ENCODE measurements at regions not wholly inside any gene's neighbourhood (a gene's known extent, or its start where the extent isn't known, plus 50 kb on each side); places are given as distances from the start of the nearest gene placed in this dataset.

GRCh38 chr2:52861596-52861995 lies 906.0 kb upstream of the CHAC2 start:
- ATAC-seq (no peak), DNase-seq (ENCODE audit: low read depth, low spot score) (no peak), FAIRE-seq (no peak)
- ChIA-PET POLR2A (no interaction called here), RAD21 (ENCODE audit: unreplicated experiment) (no interaction called here), SMC1A (ENCODE audit: uncharacterized antibody, unreplicated experiment) (no interaction called here), CTCF (no interaction called here)
- Histone ChIP-seq H3K79me2 (ENCODE audit: control insufficient read depth, insufficient read depth, low read length) (no peaks in the 10 kb centered on the region), H3K4me3 (no peak overlapping the region), H2AFZ (ENCODE audit: control insufficient read depth, low read depth, low read length) (no peak overlapping the region), H3K9ac (ENCODE audit: control insufficient read depth, insufficient read depth, low read length) (no peak overlapping the region), H3K4me2 (ENCODE audit: control insufficient read depth, insufficient read depth) (no peak overlapping the region), H3K9me3 (replicated peaks; ENCODE audit: control insufficient read depth, insufficient read depth, low read length) (no peaks in the 10 kb centered on the region), H3K36me3 (ENCODE audit: control insufficient read depth in 2 of 2, insufficient read depth in 2 of 2, low read length in 1 of 2) (no peaks in the 10 kb centered on the region), H3K27ac (ENCODE audit: control insufficient read depth, insufficient read depth) (no peak overlapping the region), H3K27me3 (replicated peaks in 1 of 2; ENCODE audit: control insufficient read depth in 2 of 2, insufficient read depth in 2 of 2, low read length in 1 of 2) (no peaks in the 10 kb centered on the region), H3K4me1 (ENCODE audit: control insufficient read depth, insufficient read depth, low read length) (no peaks in the 10 kb centered on the region), H4K20me1 (ENCODE audit: control insufficient read depth, insufficient read depth) (no peaks in the 10 kb centered on the region)
- in situ Hi-C loops (cut with MboI): no loop called here
- TF ChIP-seq IRF3 (IDR thresholded peaks at IDR 0.05) (no peak), NR2C2 (IDR thresholded peaks at IDR 0.05; ENCODE audit: borderline replicate concordance, control insufficient read depth, insufficient read length, low read depth) (no peak)
- WGBS (ENCODE audit: insufficient coverage, insufficient replicate concordance, low lambda C conversion rate, missing lambda C conversion rate): 2% methylated on average over 4 of the region's 4 CpGs
- no TSS peak for BruUV-seq (replicated peaks)
- intact Hi-C loops (cut with micrococcal nuclease; ENCODE audit: unreplicated experiment): no loop called here

GRCh38 chr2:52859065-52859464 lies 908.5 kb upstream of the CHAC2 start:
- Histone ChIP-seq H3K27me3 (replicated peaks in 1 of 2; ENCODE audit: control insufficient read depth in 2 of 2, insufficient read depth in 2 of 2, low read length in 1 of 2) (no peaks in the 10 kb centered on the region), H3K79me2 (ENCODE audit: control insufficient read depth, insufficient read depth, low read length) (no peaks in the 10 kb centered on the region), H3K4me3 (no peak overlapping the region), H3K36me3 (ENCODE audit: control insufficient read depth in 2 of 2, insufficient read depth in 2 of 2, low read length in 1 of 2) (no peaks in the 10 kb centered on the region), H4K20me1 (ENCODE audit: control insufficient read depth, insufficient read depth) (no peaks in the 10 kb centered on the region), H3K27ac (ENCODE audit: control insufficient read depth, insufficient read depth) (no peak overlapping the region), H2AFZ (ENCODE audit: control insufficient read depth, low read depth, low read length) (no peak overlapping the region), H3K9me3 (replicated peaks; ENCODE audit: control insufficient read depth, insufficient read depth, low read length) (no peaks in the 10 kb centered on the region), H3K4me1 (ENCODE audit: control insufficient read depth, insufficient read depth, low read length) (no peaks in the 10 kb centered on the region), H3K9ac (ENCODE audit: control insufficient read depth, insufficient read depth, low read length) (no peak overlapping the region), H3K4me2 (ENCODE audit: control insufficient read depth, insufficient read depth) (no peak overlapping the region)
- WGBS (ENCODE audit: insufficient coverage, insufficient replicate concordance, low lambda C conversion rate, missing lambda C conversion rate): 19% methylated on average over 2 of the region's 2 CpGs
- ATAC-seq: no peak
- FAIRE-seq: no peak
- no TSS peak for BruUV-seq (replicated peaks)
- ChIA-PET RAD21 (ENCODE audit: unreplicated experiment) (no interaction called here), SMC1A (ENCODE audit: uncharacterized antibody, unreplicated experiment) (no interaction called here), CTCF (no interaction called here), POLR2A (interaction anchor here (0.6 kb wide), 1 partner anchor 14 kb away, joined by 3 read pairs; no protein-coding TSS in a partner anchor)
- no peak for DNase-seq (ENCODE audit: low read depth, low spot score)
- intact Hi-C loops (cut with micrococcal nuclease; ENCODE audit: unreplicated experiment) (no loop called here), in situ Hi-C loops (cut with MboI) (no loop called here)
- TF ChIP-seq SREBF1 (IDR thresholded peaks at IDR 0.05; ENCODE audit: low read length) (no peak), DPF2 (IDR thresholded peaks at IDR 0.05) (no peak), POLR2AphosphoS2 (IDR thresholded peaks at IDR 0.05; ENCODE audit: low read depth, low read length) (no peak), NFXL1 (IDR thresholded peaks at IDR 0.05; ENCODE audit: borderline replicate concordance) (no peak), CBX5 (IDR thresholded peaks at IDR 0.05; ENCODE audit: low read depth) (no peak), ZZZ3 (IDR thresholded peaks at IDR 0.05; ENCODE audit: control insufficient read depth, insufficient read length, low read depth) (no peak), SUPT20H (IDR thresholded peaks at IDR 0.05; ENCODE audit: borderline replicate concordance, control insufficient read depth, low read depth, low read length) (no peak), NBN (IDR thresholded peaks at IDR 0.05) (no peak), IRF5 (IDR thresholded peaks at IDR 0.05; ENCODE audit: borderline replicate concordance) (no peak), MYB (IDR thresholded peaks at IDR 0.05; ENCODE audit: borderline replicate concordance, low read depth, low read length) (no peak), NFYB (IDR thresholded peaks at IDR 0.05; ENCODE audit: insufficient read depth, low read depth, low read length) (no peak), FOS (IDR thresholded peaks at IDR 0.05; ENCODE audit: borderline replicate concordance, extremely low read depth, insufficient read length) (no peak)
